ENCODE measurements at regions not wholly inside any gene's neighbourhood (a gene's known extent, or its start where the extent isn't known, plus 50 kb on each side); places are given as distances from the start of the nearest gene placed in this dataset.

DNA sequence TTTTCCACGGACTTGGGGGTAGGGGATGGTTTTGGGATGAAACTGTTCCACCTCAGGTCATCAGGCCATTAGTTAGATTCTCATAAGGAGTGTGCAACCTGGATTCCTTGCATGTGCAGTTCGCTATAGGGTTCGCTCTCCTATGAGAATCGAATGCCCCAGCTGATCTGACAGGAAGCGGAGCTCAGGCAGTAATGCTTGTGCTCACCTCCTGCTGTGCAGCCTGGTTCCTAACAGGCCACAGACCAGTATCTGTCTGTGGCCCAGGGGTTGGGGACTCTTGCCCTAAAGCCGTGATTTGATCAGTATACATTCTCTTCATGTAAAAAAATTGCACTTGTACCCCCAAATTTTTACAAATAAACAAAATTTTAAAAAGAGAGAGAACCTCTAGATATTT is 219.4 kb upstream of the CPNE8 start:
- DNase-seq = no peak

DNA sequence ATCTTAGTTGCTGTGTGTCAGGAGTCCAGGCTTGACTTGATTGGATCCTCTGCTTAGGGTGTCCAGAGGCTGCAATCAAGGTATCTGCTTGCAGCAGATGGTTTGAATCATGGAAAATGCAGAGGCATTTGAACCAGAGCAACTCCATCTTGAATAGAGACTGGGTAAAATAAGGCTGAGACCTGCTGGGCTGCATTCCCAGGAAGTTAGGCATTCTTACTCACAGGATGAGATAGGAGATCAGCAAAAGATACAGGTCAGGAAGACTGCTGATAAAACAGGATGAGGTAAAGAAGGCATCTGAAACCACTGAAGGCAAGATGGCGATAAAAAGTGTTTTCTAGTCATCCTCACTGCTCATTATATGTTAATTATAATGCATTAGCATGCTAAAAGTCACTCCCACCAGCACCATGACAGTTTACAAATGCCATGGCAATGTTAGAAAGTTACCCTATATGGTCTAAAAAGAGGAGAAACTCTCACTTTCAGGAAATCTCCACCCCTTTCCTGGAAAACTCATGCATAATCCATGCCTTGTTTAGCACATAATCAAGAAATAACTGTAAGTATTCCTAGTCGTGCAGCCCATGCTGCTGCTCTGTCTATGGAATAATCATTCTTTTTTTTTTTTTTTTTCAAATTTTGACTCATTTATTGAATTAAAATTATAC is 218.3 kb upstream of the CPNE8 start:
- DNase-seq = no peak

GRCh38 chr12:39122562-39123204 is 217.3 kb upstream of the CPNE8 start:
- no peak for DNase-seq

DNA sequence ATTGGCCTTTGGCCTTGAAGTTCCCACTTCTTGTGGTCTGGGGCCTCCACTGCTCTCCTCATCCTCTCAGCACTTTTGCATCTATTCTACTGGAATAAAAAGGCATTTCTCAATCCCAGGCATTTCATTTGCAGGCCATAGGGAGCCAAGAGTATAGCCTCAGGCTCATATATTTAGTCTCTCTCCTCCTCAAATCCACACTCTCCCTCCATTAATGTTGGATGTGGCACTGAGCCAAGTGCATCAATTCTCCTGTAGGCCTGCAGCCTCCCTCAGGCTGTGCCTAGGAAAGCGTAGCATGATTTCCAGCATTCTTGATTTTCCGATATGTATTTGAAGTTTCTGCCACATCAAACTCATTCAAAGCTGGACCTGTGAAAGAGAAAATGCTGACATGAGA is 211.5 kb upstream of the CPNE8 start:
- no peak for DNase-seq

DNA sequence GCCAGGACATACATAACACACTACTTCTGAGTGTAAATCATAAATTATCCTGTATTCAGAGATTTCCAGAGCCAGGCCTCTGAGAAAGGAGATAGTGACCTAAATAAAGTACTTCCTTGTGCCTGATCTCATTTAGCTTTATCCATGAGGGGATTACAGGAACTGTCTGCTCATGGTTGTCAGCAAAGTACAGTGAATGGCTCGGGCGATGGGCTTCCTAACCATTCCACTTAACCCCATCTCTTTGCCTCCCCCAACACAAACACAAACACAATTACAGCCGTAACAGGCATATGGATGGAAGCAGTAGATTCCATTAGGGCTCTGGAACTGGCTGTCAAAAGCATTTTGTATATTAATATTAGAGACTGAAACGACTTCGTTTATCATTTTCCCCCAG is 206.7 kb upstream of the CPNE8 start:
- DNase-seq = no peak

DNA sequence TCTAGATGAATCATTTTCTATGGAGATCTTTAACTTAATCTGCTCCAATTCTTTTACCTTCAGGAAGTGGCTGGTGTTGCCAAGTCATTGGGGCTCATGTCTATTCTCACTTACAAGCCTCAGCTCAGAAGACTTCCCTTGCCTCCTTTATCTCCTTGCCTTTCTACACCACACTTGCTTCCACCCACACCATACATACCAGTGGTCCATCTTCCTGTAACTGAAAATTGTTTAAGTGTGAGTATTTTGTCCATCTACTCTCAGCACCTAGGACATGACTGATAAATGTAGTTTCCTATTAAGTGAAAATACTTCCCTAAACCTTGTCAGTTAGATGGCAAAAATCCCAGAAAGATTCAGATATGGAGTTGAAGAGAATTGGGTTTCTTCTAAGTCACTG is 199.7 kb upstream of the CPNE8 start:
- no peak for DNase-seq

DNA sequence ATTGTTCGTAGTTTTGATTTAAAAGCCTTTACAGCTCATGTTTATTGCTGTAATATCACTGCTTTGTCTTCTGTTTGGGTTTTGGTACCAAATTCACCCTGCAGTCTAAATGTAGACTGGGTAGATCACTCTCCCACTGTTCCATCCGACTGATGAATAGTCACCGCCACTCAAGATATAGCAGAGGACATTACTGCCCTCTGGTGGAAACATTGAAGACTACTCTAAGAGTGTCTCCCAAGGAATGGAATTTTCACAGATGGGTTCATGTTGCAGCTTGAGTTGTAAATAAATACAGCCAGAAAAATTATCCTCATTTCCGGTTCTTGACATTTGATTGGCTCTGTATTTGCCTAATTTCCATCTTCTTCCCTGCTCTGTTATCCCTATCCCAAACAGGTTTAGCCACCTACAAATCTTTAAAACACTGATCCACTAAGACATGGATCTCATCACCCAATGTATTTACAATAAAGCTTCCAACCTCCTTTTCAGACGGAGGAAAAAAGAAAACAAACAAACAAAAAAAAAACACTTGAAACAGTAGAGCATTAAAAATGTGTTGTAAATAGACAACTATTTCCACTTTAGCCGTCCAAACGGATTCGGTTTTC is 198.3 kb upstream of the CPNE8 start:
- DNase-seq = peak; percentile 14

- no peak for DNase-seq
These were observed 197.3 kb upstream of the CPNE8 start for GRCh38 chr12:39102474-39103209.

GRCh38 chr12:39095636-39096330 is 190.4 kb upstream of the CPNE8 start:
- DNase-seq = no peak

DNA sequence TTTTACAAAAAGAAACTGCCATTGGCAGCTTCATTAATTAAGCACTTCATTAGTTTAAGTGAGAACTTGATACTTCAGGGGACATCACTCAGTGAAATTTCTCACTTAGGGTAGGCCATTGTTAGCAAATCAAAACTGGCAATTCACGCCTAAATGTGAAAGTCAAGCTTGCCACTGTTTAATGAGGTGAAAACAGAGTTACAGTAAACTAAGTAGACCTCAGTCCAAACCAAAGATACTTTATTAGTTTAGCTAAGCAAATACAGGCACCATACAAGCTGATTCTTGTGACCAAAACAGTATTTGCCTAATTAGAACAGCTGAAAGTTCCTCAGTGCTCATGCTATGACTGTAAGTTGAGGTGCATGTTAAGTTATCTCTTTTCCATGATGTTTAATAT is 176.5 kb upstream of the CPNE8 start:
- DNase-seq = no peak

GRCh38 chr12:39077226-39077625 is 171.8 kb upstream of the CPNE8 start:
- no peak for DNase-seq

- no peak for DNase-seq
These were observed 168.7 kb upstream of the CPNE8 start for GRCh38 chr12:39074063-39074462.

DNA sequence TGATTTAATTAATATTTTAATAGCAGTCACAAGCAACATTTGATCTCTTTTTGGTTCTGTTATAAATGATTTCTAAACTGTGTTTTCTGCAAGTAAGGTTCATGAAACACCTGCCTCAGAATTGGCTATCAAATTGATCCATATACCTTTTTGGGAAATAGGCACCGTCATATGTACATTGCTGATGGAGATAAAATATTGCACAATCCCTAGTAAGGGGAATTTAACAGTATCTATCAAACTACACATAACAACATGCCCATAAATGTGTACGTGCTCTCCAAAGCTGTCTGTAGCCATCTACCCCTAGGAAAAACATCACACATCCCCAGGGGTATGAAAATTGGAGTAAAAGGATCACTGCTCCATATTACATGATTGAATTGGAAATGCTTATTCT is 167.3 kb upstream of the CPNE8 start:
- no peak for DNase-seq

DNA sequence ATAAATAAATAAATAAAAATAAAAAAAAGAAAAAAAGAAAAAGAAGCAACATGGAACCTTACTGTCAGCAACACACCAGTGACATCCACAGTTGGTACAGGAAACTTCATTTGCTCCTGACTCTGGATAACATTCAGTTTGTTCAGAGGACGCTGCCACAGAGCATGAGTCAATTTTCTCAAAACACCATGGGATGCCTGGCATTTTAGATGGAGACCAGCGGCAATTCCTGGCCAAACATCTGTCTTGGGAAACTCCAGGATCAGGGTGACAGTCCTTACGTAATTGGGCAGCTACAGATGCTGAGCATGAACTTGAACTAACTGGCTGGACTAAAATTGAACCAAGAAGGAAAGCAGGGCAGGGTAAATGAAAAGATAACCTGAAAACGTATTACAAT is 166.2 kb upstream of the CPNE8 start:
- no peak for DNase-seq

DNA sequence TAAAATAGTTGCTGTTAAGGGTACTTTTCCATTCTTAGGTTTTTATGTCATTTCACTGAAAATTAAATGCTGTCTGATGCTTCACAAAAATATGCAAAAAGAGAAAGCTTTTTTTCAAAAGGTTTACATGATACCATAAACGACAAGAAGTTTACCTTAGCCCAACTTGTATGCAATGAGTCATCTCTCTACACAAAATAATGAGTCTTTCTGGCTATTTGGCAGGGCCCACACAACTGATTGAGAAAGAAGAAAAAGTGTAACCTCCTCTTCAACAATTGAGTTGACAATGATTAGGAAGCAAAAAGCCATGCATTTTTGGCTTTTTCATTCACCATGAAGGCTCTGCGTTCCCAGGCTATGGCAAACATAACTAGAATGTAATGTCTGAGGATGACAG is 165.4 kb upstream of the CPNE8 start:
- DNase-seq = no peak

- no peak for DNase-seq
These were observed 160.1 kb upstream of the CPNE8 start for GRCh38 chr12:39065455-39065854.

GRCh38 chr12:39064708-39065107 is 159.3 kb upstream of the CPNE8 start:
- no peak for DNase-seq

DNA sequence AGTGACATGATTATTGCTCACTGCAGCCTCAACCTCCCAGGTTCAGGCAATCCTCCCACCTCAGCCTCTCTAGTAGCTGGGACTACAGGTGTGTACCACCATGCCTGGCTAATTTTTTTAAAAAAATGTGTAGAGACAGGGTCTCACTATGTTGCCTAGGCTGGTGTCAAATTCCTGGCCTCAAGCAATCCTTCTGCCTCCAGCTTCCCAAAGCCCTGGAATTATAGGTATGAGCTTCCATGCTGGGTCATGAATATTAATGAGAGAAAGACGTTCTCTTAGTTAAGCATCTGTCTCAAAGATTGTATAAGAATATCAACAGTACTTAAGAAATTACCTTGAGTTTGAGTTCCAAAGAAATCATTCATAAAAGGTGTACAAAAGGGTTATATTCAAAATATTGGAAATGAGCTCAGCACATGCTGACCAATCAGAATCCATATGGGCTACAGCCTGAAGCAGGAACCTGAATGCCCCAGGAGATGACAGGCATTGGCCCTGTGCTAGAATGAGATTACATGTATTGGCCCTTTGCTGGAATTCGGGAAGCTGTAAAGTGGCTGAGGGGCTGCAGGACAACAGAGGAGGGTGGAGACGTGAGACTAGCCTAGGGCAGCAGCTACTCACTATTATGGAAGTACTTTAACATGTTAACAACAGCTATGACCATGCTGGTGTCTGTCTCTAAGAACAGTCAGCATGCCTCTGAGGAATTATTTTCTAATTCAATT is 157.0 kb upstream of the CPNE8 start:
- no peak for DNase-seq

DNA sequence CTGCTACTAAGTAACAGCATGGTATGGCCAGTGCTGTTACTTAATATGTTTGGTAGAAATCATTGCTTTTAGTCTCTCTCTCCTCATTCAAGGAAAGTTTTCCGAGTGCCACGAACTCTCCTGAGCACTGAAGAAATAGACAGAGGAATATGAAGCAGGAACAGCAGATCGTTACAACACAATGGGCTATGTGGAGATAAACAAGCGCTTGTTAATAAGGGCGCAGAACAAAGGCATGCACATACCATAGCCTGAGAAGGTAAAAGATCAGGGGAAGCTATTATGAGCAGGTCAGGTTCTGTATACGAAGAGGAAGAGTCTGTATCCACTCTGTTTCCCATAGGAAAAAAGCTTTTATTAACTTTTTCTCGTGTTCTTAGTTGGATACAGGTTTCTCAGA is 156.2 kb upstream of the CPNE8 start:
- DNase-seq = no peak

- DNase-seq = no peak
These were observed 143.0 kb upstream of the CPNE8 start for GRCh38 chr12:39048395-39048794.

DNA sequence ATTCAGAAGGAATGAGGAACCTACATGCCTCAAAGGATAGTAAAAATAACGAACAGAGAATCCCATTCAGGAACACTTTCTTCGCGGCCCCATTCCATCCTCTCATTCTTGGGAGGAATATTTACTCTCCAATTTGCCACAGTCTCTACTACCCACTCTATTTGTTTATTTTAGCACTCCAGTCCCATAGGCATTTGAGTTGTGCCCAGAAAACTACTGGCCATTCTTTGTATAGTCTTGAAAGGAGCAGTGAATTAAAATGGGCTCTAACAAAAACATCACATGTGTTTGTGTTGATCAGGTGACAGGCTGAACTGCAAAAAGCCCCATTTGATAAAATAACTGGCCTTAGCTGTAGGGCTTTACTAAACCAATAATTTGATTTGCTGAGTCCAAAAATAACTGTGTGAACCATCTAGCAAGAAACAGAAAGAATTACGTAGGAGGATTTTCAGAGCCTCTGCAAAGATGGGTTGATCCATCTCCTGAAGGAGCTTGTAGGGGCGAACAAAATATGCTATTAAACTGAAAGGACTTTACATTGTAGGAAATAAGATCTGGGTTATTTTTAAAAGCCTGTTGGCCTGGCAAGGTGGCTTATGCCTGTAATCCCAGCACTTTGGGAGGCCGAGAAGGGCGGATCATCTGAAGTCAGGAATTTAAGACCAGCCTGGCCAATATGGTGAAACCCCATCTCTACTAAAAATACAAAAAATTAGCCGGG is 142.3 kb upstream of the CPNE8 start:
- no peak for DNase-seq

- no peak for DNase-seq
These were observed 139.4 kb upstream of the CPNE8 start for GRCh38 chr12:39044754-39045153.
